HUES48 (cell line): ENCODE measurements at regions not wholly inside any gene's neighbourhood (a gene's known extent, or its start where the extent isn't known, plus 50 kb on each side); places are given as distances from the start of the nearest gene placed in this dataset.

ENCODE experiments used
- H3K27ac ChIP-seq: one replicate; pipeline ENCODE4 v1.7.0; 2013; ENCODE audit warnings: low read depth, low read length, inconsistent platforms
- H3K27me3 ChIP-seq: 2 replicates; pipeline ENCODE4 v1.6.1; 2013; ENCODE audit warnings: mild to moderate bottlenecking, low read length; ENCODE audit not compliant: control insufficient read depth, insufficient read depth
- H3K36me3 ChIP-seq: 2 replicates; pipeline ENCODE4 v1.6.1; 2013; ENCODE audit warnings: low read length; ENCODE audit not compliant: control insufficient read depth, insufficient read depth
- H3K4me1 ChIP-seq: 2 replicates; pipeline ENCODE4 v1.6.1; 2013; ENCODE audit warnings: mild to moderate bottlenecking, low read length; ENCODE audit not compliant: control insufficient read depth, insufficient read depth
- H3K4me3 ChIP-seq: 2 replicates; pipeline ENCODE4 v1.5.1; 2013; ENCODE audit warnings: mild to moderate bottlenecking, low read depth, low read length
- H3K9ac ChIP-seq: 2 replicates; pipeline ENCODE4 v1.6.1; 2013; ENCODE audit warnings: mild to moderate bottlenecking, low read depth, low read length, moderate library complexity
- H3K9me3 ChIP-seq: 2 replicates; pipeline ENCODE4 v1.6.1; 2013; ENCODE audit warnings: low read length; ENCODE audit not compliant: control insufficient read depth, insufficient read depth

DNA sequence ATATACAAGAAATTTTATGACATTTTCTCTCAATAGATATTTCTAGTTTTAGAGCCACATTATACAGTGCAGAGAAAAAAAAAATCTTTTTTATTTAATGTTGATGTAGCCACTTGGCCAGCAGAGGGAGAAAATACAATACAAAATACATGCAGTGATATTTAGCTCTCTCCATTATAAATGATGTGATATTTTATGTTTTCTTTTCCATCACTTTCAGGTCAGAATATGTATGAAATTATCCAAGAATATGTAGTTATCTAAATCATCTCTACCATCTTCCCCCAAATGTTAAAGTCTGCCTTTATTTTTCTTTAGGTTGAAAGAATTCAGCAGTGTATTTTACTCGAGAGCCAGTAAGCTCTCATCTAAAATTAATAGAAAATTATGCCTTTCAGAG, 533.6 kb upstream of the FSHR start:
- no peaks in the 10 kb centered on the region for H3K9me3 ChIP-seq
- H3K9ac ChIP-seq, result no peak overlapping the region
- H3K4me3 ChIP-seq, result no peak overlapping the region
- H3K27me3 ChIP-seq, result no peaks in the 10 kb centered on the region
- H3K36me3 ChIP-seq, result no peaks in the 10 kb centered on the region
- H3K27ac ChIP-seq, result no peak overlapping the region
- H3K4me1 ChIP-seq, result no peaks in the 10 kb centered on the region

DNA sequence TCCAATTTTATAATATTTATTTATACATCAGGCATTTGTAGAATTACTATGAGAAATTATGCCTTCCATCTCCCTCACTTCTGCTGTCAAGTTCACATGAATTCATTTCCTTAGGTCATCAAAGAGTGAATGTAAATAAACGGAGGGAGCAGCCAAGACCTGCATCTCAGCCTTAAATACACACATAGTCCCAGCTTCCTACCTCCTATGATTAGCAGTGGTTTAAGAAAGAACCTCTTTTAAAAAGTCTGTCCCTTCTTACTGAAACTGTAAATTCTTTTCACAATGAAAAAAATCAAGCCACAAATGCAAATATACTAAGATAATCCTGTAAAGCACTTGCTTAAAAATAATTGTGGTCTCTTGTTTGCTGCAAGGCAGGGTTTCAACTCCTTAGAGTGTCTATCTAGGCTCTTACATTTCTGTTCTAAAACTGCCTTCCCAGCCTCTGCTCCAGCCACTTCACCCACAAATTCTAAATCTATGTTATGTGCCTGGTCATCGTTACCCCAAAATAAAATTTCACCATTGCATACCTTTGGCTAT, 532.7 kb upstream of the FSHR start:
- H3K9me3 ChIP-seq, result no peaks in the 10 kb centered on the region
- no peak overlapping the region for H3K9ac ChIP-seq
- no peak overlapping the region for H3K27ac ChIP-seq
- no peaks in the 10 kb centered on the region for H3K27me3 ChIP-seq
- H3K4me3 ChIP-seq, result no peak overlapping the region
- H3K4me1 ChIP-seq, result no peaks in the 10 kb centered on the region
- no peaks in the 10 kb centered on the region for H3K36me3 ChIP-seq

DNA sequence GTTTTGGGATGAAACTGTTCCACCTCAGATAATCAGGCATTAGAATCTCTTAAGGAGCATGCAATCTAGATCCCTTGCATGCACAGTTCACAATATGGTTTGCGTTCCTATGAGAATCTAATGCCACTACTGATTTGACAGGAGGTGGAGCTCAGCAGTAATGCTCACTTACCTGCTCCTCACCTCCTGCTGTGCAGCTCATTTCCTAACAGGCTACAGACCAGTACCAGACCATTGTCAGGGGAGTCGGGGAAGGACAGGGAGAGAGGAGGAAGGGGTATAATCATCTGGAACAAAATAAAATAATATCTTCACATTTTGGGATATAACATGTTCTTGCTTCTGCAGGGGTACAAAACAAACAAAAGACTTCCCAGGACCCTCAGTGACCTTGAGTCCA, 532.0 kb upstream of the FSHR start:
- Histone ChIP-seq H3K9me3 (no peaks in the 10 kb centered on the region), H3K27ac (no peak overlapping the region), H3K4me1 (no peaks in the 10 kb centered on the region), H3K9ac (no peak overlapping the region), H3K36me3 (no peaks in the 10 kb centered on the region), H3K27me3 (no peaks in the 10 kb centered on the region), H3K4me3 (no peak overlapping the region)

DNA sequence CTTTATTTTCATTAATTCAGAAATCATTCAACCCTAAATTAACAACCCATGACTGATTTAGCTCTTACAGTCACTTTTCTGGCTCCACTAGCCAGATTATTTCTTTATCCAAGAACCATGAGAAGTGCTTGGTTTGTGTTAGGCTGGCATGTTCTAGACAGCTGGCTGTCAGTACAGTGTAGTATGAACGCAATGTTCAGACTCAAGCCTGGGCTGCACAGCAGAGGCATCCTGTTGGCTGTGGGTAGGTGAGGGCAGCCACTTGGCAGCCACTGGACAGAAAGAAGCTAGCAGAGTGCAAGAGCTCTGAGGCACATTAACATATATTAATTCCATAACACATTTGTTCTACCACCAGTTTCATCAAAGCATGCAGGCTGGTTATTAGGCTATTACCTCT, 522.9 kb upstream of the FSHR start:
- Histone ChIP-seq H3K36me3 (no peaks in the 10 kb centered on the region), H3K4me1 (peaks cover 14% of the 10 kb centered on the region), H3K27ac (no peak overlapping the region), H3K4me3 (no peak overlapping the region), H3K9ac (no peak overlapping the region), H3K27me3 (no peaks in the 10 kb centered on the region), H3K9me3 (no peaks in the 10 kb centered on the region)

DNA sequence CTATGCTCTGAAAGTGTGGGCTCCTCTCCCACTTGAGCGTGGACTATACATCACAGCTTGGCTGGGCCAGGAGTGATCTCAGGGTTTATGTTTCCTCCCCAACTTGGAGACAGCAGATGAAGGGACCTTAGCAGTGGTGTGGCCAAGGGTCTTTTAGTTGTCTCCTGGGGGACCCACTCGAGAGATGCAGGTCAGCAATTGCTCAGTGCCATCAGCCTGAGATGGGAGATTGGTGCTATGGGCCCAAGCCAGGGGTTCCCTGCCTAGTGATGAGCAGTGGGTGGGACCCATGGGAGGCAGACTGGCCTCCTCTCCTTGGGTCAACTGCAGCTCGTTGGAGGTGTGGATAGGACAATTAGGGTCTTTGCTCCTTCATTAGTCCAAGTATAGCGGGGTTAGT, 510.5 kb upstream of the FSHR start:
- H3K27me3 ChIP-seq, result no peaks in the 10 kb centered on the region
- no peaks in the 10 kb centered on the region for H3K9me3 ChIP-seq
- H3K4me1 ChIP-seq, result no peaks in the 10 kb centered on the region
- H3K27ac ChIP-seq, result no peak overlapping the region
- no peak overlapping the region for H3K4me3 ChIP-seq
- H3K9ac ChIP-seq, result no peak overlapping the region
- H3K36me3 ChIP-seq, result no peaks in the 10 kb centered on the region

DNA sequence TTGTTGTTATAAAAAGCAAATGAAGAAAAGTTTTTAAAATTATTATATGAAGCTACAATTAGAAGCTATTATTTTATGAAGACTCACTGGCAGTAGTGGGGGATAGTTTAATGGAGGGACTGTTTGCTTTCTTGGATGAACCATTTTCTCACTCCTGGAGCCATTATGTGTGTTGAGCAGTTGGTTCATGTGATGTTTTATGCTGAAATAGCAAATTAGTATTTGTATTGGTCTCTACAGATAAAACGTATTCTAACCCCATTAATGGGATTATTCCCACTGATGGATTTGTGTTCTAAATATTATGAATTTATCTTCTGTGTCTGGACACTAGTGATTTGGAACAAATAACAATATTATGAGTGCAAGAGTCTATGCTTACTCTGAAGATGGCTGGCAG, 507.5 kb upstream of the FSHR start:
- Histone ChIP-seq H3K27me3 (no peaks in the 10 kb centered on the region), H3K9me3 (no peaks in the 10 kb centered on the region), H3K27ac (no peak overlapping the region), H3K36me3 (no peaks in the 10 kb centered on the region), H3K4me1 (no peaks in the 10 kb centered on the region), H3K4me3 (no peak overlapping the region), H3K9ac (no peak overlapping the region)

DNA sequence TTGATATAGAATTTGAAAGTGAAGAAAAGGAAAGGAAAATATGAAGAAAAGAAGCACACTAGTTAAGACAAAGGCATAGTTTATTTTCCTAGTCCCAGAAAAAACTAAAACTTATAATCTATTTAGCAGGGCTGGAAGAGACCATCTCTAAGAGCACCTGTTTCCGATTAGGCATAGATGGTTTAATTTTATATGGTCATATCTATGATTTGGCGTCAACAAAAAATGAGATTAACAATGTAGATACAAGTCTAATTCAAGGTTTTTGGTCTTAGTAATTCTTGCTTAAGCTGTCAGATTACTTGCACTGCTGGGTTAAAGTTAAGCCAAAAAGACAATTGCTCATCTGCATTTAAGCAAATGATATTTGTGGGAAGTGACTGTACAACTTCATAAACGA, 502.5 kb upstream of the FSHR start:
- Histone ChIP-seq H3K9ac (no peak overlapping the region), H3K27me3 (no peaks in the 10 kb centered on the region), H3K36me3 (no peaks in the 10 kb centered on the region), H3K9me3 (no peaks in the 10 kb centered on the region), H3K4me3 (no peak overlapping the region), H3K4me1 (no peaks in the 10 kb centered on the region), H3K27ac (no peak overlapping the region)

DNA sequence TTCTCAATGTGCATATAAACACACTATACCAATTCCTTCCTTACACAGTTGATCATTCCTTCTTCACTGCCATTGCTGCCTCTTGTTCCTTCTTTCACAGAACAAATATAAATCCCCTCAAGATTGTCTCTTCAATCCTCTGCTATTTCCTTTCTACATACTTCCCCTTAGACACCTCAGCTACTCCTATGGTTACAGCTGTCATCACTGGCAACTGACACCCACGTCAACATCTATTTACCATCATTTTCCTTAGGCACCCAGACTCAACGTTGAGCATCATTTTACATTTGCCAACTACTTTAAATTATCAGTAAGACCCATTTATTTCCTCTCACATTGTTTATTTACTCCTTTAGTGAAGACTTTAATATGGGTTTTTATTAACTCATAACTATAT, 488.8 kb upstream of the FSHR start:
- Histone ChIP-seq H3K27me3 (no peaks in the 10 kb centered on the region), H3K4me1 (peaks cover 15% of the 10 kb centered on the region), H3K36me3 (no peaks in the 10 kb centered on the region), H3K27ac (no peak overlapping the region), H3K4me3 (no peak overlapping the region), H3K9me3 (no peaks in the 10 kb centered on the region), H3K9ac (no peak overlapping the region)

DNA sequence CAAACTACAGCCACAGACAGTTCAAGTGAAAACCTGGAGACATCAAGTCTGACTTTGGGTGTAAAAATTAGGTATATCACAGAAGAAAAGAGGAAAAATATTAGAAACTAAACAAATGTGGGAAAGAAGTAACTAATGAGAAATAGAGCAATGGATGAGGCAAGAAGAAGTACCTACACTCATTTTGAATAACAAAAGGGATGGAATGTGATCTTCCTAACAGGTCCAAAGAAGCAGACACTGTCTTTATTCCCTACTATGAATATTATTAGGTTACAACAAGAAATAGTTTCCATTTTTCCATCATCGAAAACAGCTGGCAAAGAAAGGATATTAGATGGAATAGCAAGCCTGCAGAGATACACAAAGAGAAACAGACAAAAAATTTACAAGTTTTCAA, 486.3 kb upstream of the FSHR start:
- peaks cover 15% of the 10 kb centered on the region for H3K4me1 ChIP-seq
- no peak overlapping the region for H3K9ac ChIP-seq
- no peaks in the 10 kb centered on the region for H3K27me3 ChIP-seq
- H3K4me3 ChIP-seq, result peak overlapping the region; percentile 17; the same call in 1 of the 2 replicates
- H3K36me3 ChIP-seq, result no peaks in the 10 kb centered on the region
- peak overlapping the region; percentile 74 for H3K27ac ChIP-seq
- H3K9me3 ChIP-seq, result no peaks in the 10 kb centered on the region

DNA sequence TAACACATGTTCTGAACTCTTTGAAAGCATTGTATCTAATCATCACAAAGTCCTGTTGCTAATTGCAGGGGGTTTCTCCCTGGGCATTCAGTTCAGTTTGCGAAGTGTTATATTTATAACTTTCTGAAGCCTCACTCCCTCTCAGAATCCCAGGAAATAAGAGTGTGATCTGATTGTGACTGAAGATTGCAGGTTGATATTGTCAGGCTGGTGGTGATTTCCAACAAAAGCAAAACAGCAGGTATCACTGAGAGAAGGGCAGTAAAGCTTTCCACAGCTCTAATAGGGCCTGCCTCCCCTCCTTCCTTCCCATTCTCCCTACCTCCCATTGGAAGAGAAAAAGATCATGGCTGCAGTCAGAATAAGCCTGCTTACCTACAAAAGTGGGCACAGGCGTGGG, 466.7 kb upstream of the FSHR start:
- no peaks in the 10 kb centered on the region for H3K4me1 ChIP-seq
- H3K9ac ChIP-seq, result no peak overlapping the region
- H3K36me3 ChIP-seq, result no peaks in the 10 kb centered on the region
- H3K9me3 ChIP-seq, result no peaks in the 10 kb centered on the region
- no peak overlapping the region for H3K27ac ChIP-seq
- H3K27me3 ChIP-seq, result no peaks in the 10 kb centered on the region
- no peak overlapping the region for H3K4me3 ChIP-seq

DNA sequence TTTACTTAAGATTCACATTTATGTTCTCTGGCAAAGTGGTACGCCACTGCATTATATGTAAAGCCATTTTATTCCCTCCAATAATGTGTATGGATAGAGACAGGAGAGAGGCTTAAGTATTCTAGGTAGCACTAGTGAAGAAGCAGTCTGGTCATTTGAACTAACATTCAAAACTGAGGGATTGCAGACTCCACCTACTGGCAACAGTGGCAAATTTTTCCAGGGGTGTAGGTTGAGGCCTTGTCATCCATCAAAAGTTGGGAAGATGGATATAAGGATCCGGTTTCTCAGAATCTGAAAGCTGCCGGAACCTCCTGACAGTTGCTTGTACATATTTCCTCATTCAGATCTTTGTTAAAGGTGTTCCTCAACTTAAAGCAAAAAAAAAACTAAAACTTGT, 465.5 kb upstream of the FSHR start:
- H3K27me3 ChIP-seq, result no peaks in the 10 kb centered on the region
- no peak overlapping the region for H3K9ac ChIP-seq
- no peaks in the 10 kb centered on the region for H3K4me1 ChIP-seq
- no peak overlapping the region for H3K27ac ChIP-seq
- no peak overlapping the region for H3K4me3 ChIP-seq
- H3K9me3 ChIP-seq, result no peaks in the 10 kb centered on the region
- H3K36me3 ChIP-seq, result no peaks in the 10 kb centered on the region

DNA sequence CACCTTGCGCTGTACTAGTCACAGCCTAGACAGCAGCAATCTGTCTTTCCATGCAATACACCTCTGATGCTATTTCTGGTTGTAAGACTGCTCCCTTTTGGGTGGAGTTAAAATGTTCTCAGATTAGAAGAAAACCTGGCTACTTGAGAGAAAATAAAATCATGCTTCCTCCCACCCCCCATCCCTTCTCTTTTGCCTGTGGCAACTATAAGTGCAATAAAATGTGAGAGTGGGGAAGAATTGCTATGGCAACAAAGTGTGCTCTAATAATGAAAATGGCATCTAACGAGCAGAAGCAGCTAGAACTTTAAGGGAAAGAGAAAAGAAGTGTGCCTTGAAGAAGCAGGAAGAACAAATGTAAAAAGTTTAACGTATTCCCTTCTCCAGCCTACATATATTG, 464.2 kb upstream of the FSHR start:
- Histone ChIP-seq H3K9me3 (no peaks in the 10 kb centered on the region), H3K27ac (no peak overlapping the region), H3K4me1 (no peaks in the 10 kb centered on the region), H3K9ac (no peak overlapping the region), H3K27me3 (no peaks in the 10 kb centered on the region), H3K4me3 (no peak overlapping the region), H3K36me3 (no peaks in the 10 kb centered on the region)
